HL-60/S4 treated with phorbol 12-myristate 13-acetate at 8.2 ng/mL for 4 days and 3 days (cell line): ENCODE measurements at regions not wholly inside any gene's neighbourhood (a gene's known extent, or its start where the extent isn't known, plus 50 kb on each side); places are given as distances from the start of the nearest gene placed in this dataset.

Experiments
- in situ Hi-C: fragments of 300-500 bp; cut with MboI; formaldehyde crosslinking; loops from 2 replicates; pipeline ENCODE4 v1.15.0; 2022; ENCODE audit warnings: low sequenced_read_pairs

GRCh38 chr12:94722664-94723063 lies 72.3 kb upstream of the TMCC3 start:
- in situ Hi-C loops = no loop called here

DNA sequence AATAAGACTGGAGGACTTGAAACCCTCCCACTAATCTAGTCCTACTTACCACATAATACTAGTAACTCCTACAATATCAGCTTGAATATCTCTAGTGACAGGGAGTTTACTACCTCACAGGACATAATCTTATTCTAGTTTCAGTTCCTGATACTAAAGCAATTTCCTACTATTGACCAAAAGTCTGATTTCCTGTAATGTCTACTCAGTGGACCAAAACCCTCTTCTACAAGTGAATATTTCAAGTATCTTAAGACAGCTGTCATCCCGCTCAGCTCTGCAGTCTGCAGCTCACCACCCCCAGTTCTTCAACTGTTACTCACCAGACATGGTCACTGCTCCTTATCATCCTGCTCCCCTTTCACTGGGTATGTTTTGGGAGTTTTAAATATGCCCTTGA lies 70.8 kb upstream of the TMCC3 start:
- in situ Hi-C loops = no loop called here

DNA sequence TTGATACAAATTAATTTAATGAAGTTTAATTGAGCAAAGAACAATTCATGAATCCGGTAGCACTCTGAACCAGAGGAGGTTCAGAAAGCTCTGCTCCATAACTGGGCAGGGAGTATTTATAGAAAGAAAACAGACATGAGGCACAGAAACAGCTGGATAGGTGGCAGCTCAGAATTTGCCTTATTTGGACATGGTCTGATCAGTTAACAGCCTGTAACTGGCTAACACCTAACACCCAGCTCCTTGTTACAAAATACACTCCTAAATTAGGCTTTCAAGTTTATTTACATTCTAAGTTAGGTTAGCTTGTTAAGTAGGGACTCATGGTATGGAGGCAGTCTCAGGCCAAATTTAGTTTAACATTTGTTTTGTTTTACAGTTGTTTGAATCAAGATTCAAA lies 67.8 kb upstream of the TMCC3 start:
- in situ Hi-C loops = no loop called here

DNA sequence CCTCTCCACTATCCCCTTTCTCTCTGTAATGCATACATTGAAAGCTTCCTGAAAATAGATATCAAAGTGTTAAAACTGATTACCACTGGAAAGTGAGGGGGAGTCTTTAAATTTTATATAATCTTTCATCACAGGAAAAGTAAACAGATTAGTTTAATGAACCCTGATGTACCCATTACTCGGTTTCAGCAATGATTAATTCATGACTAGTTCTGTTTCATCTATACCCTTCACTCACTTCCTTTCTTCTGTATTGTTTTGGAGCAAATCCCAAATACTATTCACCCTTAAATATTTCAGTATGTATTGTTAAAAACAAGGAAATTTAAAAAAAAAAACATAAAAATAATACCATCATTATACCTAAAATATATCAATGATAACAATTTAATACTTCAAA lies 67.3 kb upstream of the TMCC3 start:
- in situ Hi-C loops = no loop called here

GRCh38 chr12:94717108-94717507 lies 66.8 kb upstream of the TMCC3 start:
- in situ Hi-C loops = no loop called here

GRCh38 chr12:94716339-94716738 lies 66.0 kb upstream of the TMCC3 start:
- in situ Hi-C loops = no loop called here

DNA sequence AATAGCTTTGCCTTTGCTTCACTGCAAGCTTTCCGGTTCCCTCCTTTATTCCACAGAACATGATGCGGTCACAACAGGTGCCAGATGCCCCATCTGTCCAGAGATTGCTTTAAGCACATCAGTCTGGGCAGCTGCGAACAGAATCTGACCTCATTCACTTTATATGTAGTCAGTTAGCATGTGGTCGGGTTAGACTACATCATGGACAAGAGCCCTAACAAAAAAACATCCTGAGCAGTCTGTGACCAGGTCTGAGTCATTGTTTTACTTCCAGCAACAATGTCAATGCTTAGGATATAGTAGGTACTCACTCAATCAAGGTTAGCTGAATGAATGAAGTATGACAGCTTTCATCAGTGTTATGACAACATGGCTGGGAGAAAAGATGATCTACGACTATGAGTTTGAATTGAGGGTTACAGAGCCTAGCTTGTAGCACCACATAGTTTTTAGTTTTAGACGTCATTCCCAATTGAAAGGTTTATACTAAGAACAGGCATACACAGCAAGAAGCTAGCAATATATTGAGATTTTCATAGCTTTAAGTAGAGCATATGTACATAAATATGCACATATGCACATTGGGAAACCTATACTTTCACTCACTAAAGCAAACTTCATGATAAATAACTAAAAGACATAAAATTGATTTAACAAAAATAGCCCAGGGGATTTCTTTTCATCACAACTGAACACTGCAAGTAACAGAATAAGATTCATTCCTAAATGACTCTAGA lies 64.2 kb upstream of the TMCC3 start:
- in situ Hi-C loops = no loop called here

DNA sequence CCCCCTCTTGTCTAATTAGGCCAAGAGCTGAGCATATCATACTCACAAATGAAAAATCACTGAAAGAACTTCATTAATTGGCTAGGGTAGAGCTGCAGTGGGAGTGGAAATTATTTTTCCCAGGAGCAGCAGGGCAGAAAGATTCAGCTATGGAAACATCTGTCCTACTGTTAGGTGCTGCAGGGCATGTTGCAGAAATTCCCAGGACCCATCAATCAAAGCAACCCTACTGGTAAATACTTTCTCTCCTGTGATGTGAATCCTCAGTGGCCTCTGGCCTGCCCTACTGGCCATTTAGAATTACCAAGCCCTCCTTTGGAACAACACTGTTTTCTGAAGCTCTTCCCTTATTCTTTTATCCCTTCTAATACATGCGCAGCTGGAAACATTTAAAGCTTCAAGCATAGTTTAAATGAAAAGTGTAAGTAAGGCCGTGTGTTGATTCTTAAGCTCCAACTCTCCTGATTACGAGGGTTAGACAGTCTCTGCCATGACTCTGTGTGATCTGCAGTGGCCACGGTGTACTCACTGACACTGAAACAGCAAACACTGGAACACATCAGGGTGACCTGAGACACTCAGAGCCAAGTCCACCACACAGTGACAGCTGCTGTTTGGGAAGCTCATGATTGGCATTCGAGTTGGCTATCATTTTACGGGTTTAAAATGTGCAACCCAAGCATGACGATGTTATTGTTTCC lies 62.6 kb upstream of the TMCC3 start:
- in situ Hi-C loops = no loop called here

- in situ Hi-C loops = no loop called here
Measured at GRCh38 chr12:94710933-94711332, 60.6 kb upstream of the TMCC3 start.

GRCh38 chr12:94707892-94708291 lies 57.5 kb upstream of the TMCC3 start:
- in situ Hi-C loops = no loop called here

DNA sequence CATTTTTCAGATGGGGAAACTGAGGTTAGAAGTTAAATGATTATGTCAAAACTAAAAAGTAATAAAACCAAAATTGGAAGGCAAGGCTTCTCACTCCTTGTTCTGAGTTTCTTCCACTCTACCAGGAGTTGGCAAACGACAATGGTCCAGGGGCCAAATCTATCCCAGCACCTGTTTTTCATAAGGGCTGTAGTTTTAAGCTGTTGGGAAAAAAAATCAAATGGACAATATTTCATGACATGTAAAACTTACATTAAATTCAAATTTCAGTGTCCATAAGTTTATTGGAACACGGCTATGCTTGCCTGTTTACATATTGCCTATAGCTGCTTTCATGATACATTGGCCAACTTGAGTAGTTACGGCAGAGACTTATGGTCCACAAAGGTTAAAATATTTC lies 56.7 kb upstream of the TMCC3 start:
- in situ Hi-C loops = no loop called here

DNA sequence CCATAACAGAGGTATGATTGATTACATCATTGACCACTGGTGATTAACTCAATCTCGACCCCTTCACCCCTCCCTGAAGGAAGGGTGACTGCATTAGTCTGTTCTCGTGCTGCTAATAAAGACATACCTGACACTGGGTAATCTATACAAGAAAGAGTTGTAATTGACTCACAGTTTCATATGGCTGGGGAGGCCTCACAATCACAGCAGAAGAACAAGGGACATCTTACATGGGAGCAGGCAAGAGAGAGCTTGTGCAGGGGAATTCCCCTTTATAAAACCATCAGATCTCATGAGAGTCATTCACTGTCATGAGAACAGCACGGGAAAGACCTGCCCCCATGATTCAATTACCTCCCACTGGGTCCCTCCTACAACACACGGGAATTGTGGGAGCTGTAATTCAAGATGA lies 55.9 kb upstream of the TMCC3 start:
- in situ Hi-C loops = no loop called here

- in situ Hi-C loops = no loop called here
Measured at GRCh38 chr12:94705676-94706075, 55.3 kb upstream of the TMCC3 start.

- in situ Hi-C loops = no loop called here
Measured at GRCh38 chr12:94704452-94705306, 54.3 kb upstream of the TMCC3 start.

DNA sequence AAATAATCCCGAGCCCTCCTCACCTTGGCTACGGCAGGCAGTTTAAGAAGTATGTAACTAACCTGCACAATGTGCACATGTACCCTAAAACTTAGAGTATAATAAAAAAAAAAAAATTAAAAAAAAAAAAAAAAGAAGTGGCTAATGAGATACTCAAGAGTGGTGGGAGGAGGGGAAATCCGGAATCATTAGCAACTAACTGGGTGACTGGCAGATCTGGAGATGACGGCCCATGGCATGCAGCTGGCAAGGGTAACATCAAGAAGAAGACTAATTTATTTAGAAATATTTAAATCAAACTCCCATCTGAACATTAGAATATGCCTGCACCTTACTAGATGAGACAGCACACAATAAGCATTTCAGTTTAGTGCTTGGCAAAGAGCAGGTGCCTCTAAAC lies 52.3 kb upstream of the TMCC3 start:
- in situ Hi-C loops = no loop called here

DNA sequence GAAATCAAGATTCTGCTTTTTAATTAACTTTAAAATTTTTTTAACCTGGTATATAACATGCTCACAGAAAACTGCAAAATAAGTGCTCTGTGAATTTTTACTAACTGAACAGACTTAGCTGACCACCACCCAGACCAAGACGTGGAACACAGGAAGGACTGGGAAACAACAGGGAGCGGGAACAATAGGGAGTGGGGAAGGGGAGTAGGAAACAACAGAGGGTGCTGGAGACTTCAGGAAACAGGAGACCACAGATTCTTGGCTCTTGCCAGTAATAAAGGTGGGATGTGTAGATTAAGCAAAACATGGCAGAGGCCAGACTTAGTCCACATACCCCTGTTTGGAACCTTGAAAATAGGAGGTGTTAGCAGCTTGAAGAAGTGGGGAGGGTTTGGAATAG lies 51.4 kb upstream of the TMCC3 start:
- in situ Hi-C loops = no loop called here

DNA sequence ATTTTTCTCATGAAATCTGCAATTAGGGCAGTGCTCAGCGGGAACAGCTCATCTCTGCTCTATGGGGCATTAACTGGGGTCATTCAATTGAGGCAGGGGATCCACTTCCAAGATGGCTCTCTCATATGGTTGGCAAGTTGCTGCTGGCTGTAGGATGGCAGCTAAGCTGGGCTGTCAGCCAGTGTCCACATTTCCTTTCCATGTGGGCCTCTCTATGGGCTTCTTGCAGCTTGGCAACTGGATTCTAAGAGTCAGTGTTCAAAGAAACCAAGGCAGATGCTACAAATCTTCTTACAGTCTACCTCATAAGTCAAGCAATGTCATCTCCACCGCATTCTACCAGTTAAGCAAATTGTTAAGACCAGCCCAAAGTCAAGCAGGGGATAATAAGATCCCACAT lies 50.3 kb upstream of the TMCC3 start:
- in situ Hi-C loops = no loop called here
